HEK293T (cell line): ENCODE measurements at regions not wholly inside any gene's neighbourhood (a gene's known extent, or its start where the extent isn't known, plus 50 kb on each side); places are given as distances from the start of the nearest gene placed in this dataset.
"Not testable (repeated sequence)": the region's sequence is repeated elsewhere in the genome, so short reads cannot be mapped to it uniquely, and the experiment has no call there.

Experiments
- CTCF ChIA-PET: fragments of 350-600 bp; formaldehyde crosslinking; extraction: SDS; loops from one replicate; lab custom pipeline; 2021; ENCODE audit warnings: antibody characterized with exemption, inconsistent platforms; lab: Yijun Ruan, JAX
- POLR2A ChIA-PET: fragments of 350-600 bp; formaldehyde crosslinking; extraction: SDS; loops from one replicate; lab custom pipeline; 2020; ENCODE audit warnings: antibody characterized with exemption, inconsistent platforms; lab: Yijun Ruan, JAX
- DNase-seq: peaks from one replicate; pipeline ENCODE4 v3.0.0; 2012; ENCODE audit warnings: mixed read lengths; ENCODE audit errors: extremely low spot score
- ARNT ChIP-seq: fragments of 450-650 bp; IDR thresholded peaks from 2 replicates; pipeline ENCODE4 v1.6.1; 2017; ENCODE audit warnings: mild to moderate bottlenecking
- BHLHE40 ChIP-seq: fragments of 450-650 bp; IDR thresholded peaks from 2 replicates; pipeline ENCODE4 v1.6.1; 2016; ENCODE audit warnings: mild to moderate bottlenecking, moderate library complexity, borderline replicate concordance
- CTBP1 ChIP-seq: fragments of 450-650 bp; IDR thresholded peaks from 2 replicates; pipeline ENCODE4 v1.6.1; 2016; ENCODE audit warnings: borderline replicate concordance
- ELF4 ChIP-seq: fragments of 450-650 bp; IDR thresholded peaks from 2 replicates; pipeline ENCODE4 v1.6.1; 2017; ENCODE audit warnings: antibody characterized with exemption
- FOXA1 ChIP-seq: fragments of 450-650 bp; IDR thresholded peaks from 2 replicates; pipeline ENCODE4 v1.6.1; 2016; ENCODE audit warnings: mild to moderate bottlenecking
- FOXK2 ChIP-seq: fragments of 450-650 bp; IDR thresholded peaks from 2 replicates; pipeline ENCODE4 v1.6.1; 2016; ENCODE audit warnings: mild to moderate bottlenecking
- FOXM1 ChIP-seq: fragments of 450-650 bp; IDR thresholded peaks from 2 replicates; pipeline ENCODE4 v1.6.1; 2017; ENCODE audit warnings: mild to moderate bottlenecking, borderline replicate concordance
- HDGF ChIP-seq: fragments of 450-650 bp; IDR thresholded peaks from 2 replicates; pipeline ENCODE4 v1.6.1; 2017; ENCODE audit warnings: antibody characterized with exemption, borderline replicate concordance
- L3MBTL2 ChIP-seq: fragments of 450-650 bp; conservative IDR thresholded peaks from 2 replicates; pipeline ENCODE4 v1.6.1; 2016; ENCODE audit warnings: mild to moderate bottlenecking
- LEF1 ChIP-seq: fragments of 450-650 bp; IDR thresholded peaks from 2 replicates; pipeline ENCODE4 v1.6.1; 2017; ENCODE audit warnings: mild to moderate bottlenecking, borderline replicate concordance
- NFRKB ChIP-seq: fragments of 450-650 bp; IDR thresholded peaks from 2 replicates; pipeline ENCODE4 v1.6.1; 2016; ENCODE audit warnings: mild to moderate bottlenecking, moderate library complexity
- PKNOX1 ChIP-seq: fragments of 450-650 bp; IDR thresholded peaks from 2 replicates; pipeline ENCODE4 v1.6.1; 2016
- SP1 ChIP-seq: fragments of 450-650 bp; IDR thresholded peaks from 2 replicates; pipeline ENCODE4 v1.6.1; 2017
- SUZ12 ChIP-seq: fragments of 450-650 bp; IDR thresholded peaks from 2 replicates; pipeline ENCODE4 v1.6.1; 2016; ENCODE audit warnings: mild to moderate bottlenecking
- TARDBP ChIP-seq: fragments of 450-650 bp; IDR thresholded peaks from 2 replicates; pipeline ENCODE4 v1.6.1; 2016
- ZNF384 ChIP-seq: fragments of 450-650 bp; IDR thresholded peaks from 2 replicates; pipeline ENCODE4 v1.6.1; 2016

DNA sequence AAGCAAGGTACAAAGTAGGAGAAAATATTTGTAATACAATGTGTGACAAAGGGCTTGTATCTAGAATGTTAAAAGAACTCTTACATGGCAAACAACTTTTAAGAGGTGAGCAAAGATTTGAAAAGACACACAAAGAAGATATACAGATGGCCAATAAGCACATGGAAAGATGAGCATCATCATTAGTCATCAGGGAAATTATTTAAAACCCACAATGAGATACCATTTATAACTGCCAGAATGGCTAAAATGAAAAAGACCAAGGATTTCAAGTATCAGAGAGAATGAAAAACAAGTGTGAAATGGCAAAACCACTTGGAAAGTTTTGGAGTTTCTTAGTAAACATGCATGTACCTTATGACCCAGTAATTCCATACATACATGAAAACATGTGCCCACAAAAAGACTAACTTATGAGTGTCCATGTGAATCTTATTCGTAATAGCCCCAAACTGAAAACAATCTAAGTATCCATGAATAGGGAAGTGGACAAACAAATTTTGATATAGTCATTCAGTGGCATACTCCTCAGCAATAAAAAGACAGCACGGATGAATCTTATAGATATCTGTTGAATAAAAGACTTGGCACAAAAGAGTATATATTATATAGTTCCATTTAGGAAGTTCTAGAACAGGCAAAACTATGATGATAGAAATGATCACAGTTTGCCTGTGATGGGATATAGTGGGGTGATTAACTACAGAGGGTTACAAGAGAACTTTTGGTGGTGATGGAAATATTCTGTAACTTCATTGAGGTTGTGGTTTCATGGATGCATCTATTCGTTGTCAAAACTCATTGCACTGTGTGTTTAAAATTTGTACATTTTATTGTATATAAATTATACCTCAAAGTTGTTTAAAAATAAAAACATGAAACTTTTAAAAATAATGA, 82.0 kb downstream of the DISP1 start:
- ChIA-PET POLR2A (no interaction called here), CTCF (no interaction called here)
- DNase-seq: no peak
- no peak for TF ChIP-seq NFRKB
- no peak for TF ChIP-seq CTBP1
- TF ChIP-seq FOXM1: no peak
- TF ChIP-seq ZNF384: no peak
- TF ChIP-seq PKNOX1: no peak
- no peak for TF ChIP-seq FOXK2
- TF ChIP-seq FOXA1: no peak

DNA sequence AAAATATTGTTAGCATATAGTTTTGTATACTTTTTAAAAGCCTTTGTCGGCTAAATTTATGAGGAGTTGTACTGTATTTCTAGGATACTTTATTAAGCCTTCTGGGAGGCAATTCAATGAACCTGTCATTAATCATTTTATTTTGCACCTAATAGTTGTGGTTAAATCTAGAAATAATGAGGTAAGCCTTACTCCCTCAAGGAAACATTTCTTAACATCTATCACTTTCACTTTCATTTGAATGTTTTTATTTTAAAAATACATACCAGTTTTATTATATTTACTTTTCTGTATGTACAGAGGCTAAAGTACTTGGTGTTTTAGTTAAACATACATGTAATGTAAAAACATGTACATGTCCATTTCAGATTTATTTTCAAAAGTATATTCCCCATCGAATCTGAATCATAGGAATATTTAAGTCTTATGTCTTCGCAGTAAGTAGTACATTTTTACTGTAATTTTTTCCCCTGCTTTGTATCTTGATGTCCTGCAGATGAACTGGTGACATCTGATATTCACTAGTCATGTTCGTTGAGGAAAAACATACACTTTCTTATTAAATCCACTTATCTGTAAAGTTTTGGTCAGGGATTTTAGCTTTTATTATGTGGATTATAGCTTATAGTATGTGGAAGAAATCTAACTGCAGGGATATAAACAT, 82.8 kb downstream of the DISP1 start:
- POLR2A ChIA-PET: no interaction called here
- TF ChIP-seq BHLHE40 (no peak), ARNT (no peak), CTBP1 (no peak)
- CTCF ChIA-PET: no interaction called here

GRCh38 chr1:222898191-222898527, 83.3 kb downstream of the DISP1 start:
- POLR2A ChIA-PET: no interaction called here
- no peak for TF ChIP-seq FOXM1
- no peak for TF ChIP-seq HDGF
- no peak for TF ChIP-seq ELF4
- no peak for TF ChIP-seq LEF1
- no peak for TF ChIP-seq ZNF384
- TF ChIP-seq TARDBP: no peak
- no peak for TF ChIP-seq NFRKB
- TF ChIP-seq ARNT: no peak
- TF ChIP-seq L3MBTL2: no peak
- TF ChIP-seq BHLHE40: no peak
- no peak for TF ChIP-seq SP1
- TF ChIP-seq PKNOX1: no peak
- TF ChIP-seq FOXK2: no peak
- TF ChIP-seq CTBP1: no peak
- TF ChIP-seq FOXA1: no peak
- no peak for TF ChIP-seq SUZ12
- CTCF ChIA-PET: no interaction called here
- no peak for DNase-seq

More for the DNA sequence above, 82.8 kb downstream of the DISP1 start:
- DNase-seq: no peak

DNA sequence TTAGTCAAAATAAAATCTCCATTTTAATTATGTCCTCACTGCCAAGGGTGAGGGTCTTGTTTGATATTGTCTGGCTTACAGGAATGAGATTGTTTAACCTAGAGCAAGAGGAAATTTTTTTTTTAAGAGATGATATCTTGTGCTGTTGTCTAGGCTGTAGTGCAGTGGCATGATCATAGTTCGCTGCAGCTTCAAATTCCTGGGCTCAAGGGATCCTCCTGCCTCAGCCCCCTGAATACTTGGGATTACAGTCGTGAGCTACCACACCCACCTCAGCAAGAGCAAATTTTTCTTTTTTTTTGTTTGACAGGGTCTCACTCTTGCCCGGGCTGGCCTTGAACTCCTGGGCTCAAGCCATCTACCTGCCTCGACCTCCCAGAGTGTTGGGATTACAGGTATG, 84.6 kb downstream of the DISP1 start:
- DNase-seq: no peak
- POLR2A ChIA-PET: interaction anchor here (0.7 kb wide), 1 partner anchor 12 kb away, joined by 3 read pairs; no protein-coding TSS in a partner anchor
- CTCF ChIA-PET: no interaction called here
- TF ChIP-seq NFRKB (no peak), L3MBTL2 (no peak), ARNT (no peak), FOXA1 (no peak), PKNOX1 (no peak), LEF1 (no peak), ZNF384 (no peak), HDGF (no peak), FOXK2 (no peak), SUZ12 (no peak), FOXM1 (no peak), CTBP1 (no peak), ELF4 (no peak), TARDBP (no peak), SP1 (no peak), BHLHE40 (no peak)

- POLR2A ChIA-PET: no interaction called here
- TF ChIP-seq CTBP1 (no peak), SP1 (no peak), ZNF384 (no peak), BHLHE40 (no peak), SUZ12 (no peak), LEF1 (no peak), NFRKB (no peak), L3MBTL2 (no peak), FOXK2 (no peak)
- no peak for DNase-seq
- CTCF ChIA-PET: no interaction called here
Measured at GRCh38 chr1:222904451-222904850, 89.6 kb downstream of the DISP1 start.

DNA sequence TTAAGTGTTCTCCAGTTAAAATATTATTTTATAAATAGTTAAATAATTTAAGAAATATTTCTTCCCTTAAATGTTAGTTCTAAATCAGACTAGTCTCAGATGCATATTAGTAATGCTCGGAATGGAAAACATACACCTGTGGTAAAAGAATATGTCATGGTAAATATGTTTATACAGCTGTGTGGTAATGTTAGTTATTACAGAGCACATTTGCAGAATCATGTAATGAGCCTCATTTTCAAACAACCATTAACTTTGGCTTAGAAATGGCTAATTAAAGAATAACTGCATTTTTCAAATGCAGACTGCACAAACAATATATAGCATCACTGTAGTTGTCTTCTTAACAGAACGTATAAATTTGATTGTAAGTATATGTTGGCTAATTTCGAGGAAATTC, 90.3 kb downstream of the DISP1 start:
- TF ChIP-seq SP1 (no peak), LEF1 (no peak), L3MBTL2 (no peak), CTBP1 (no peak), HDGF (no peak), FOXM1 (no peak), ZNF384 (no peak), PKNOX1 (no peak), ELF4 (no peak), NFRKB (no peak), FOXK2 (no peak), BHLHE40 (no peak), TARDBP (no peak), SUZ12 (no peak), FOXA1 (no peak), ARNT (no peak)
- ChIA-PET POLR2A (no interaction called here), CTCF (no interaction called here)
- DNase-seq: no peak

GRCh38 chr1:222906271-222906739, 91.5 kb downstream of the DISP1 start:
- DNase-seq, POLR2A ChIA-PET, CTCF ChIA-PET: not testable (repeated sequence)
